PC-9 (cell line): ENCODE measurements at regions not wholly inside any gene's neighbourhood (a gene's known extent, or its start where the extent isn't known, plus 50 kb on each side); places are given as distances from the start of the nearest gene placed in this dataset.
"Not testable (repeated sequence)": the region's sequence is repeated elsewhere in the genome, so short reads cannot be mapped to it uniquely, and the experiment has no call there.

Experiments used
- BruUV-seq: library from RNA; stranded (reverse); fragments of 400-500 nt; replicated peaks from 2 replicates; lab custom pipeline; 2021; lab: Mats Ljungman, UMichigan
- CTCF ChIA-PET: fragments of 300-600 bp; sonication (Branson Sonifier 250); formaldehyde crosslinking; loops from one replicate; lab custom pipeline; 2022; ENCODE audit warnings: antibody characterized with exemption; lab: Charles Lee
- POLR2A ChIA-PET: fragments of 300-600 bp; sonication (Branson Sonifier 250); formaldehyde crosslinking; loops from one replicate; lab custom pipeline; 2022; ENCODE audit warnings: antibody characterized with exemption; ENCODE audit not compliant: unreplicated experiment; lab: Charles Lee
- DNase-seq, 2 experiments: peaks; one replicate each; pipeline versions ENCODE4 v3.0.0 to v3.0.0-alpha.2; 2015 to 2022; ENCODE audit warnings: mixed read lengths in 1 of 2
- H2AFZ ChIP-seq: fragments of 200-600 bp; sonication (generic); 2 replicates; pipeline ENCODE4 v1.8.1; 2017; ENCODE audit warnings: antibody characterized with exemption
- H3F3A ChIP-seq: fragments of 200-600 bp; sonication (generic); 2 replicates; pipeline ENCODE4 v1.8.1; 2017; ENCODE audit warnings: antibody characterized with exemption, mild to moderate bottlenecking, low read depth; ENCODE audit not compliant: insufficient read depth
- H3K27ac ChIP-seq: fragments of 200-600 bp; sonication (generic); 2 replicates; pipeline ENCODE4 v1.6.1; 2016; ENCODE audit warnings: mixed run types
- H3K27me3 ChIP-seq: fragments of 200-600 bp; sonication (generic); 2 replicates; pipeline ENCODE4 v1.6.1; 2016; ENCODE audit warnings: low read depth, mixed run types; ENCODE audit not compliant: insufficient read depth
- H3K36me3 ChIP-seq: fragments of 200-600 bp; sonication (generic); 2 replicates; pipeline ENCODE4 v1.6.1; 2016; ENCODE audit warnings: low read depth, mixed run types
- H3K4me1 ChIP-seq: fragments of 200-600 bp; sonication (generic); replicated peaks from 2 replicates; pipeline ENCODE4 v1.6.1; 2016; ENCODE audit warnings: mixed run types; ENCODE audit not compliant: insufficient read depth
- H3K4me2 ChIP-seq: fragments of 200-600 bp; sonication (generic); 2 replicates; pipeline ENCODE4 v1.6.1; 2017; ENCODE audit warnings: mixed run types
- H3K4me3 ChIP-seq: fragments of 200-600 bp; sonication (generic); 2 replicates; pipeline ENCODE4 v1.6.1; 2016; ENCODE audit warnings: mixed run types
- H3K79me2 ChIP-seq: fragments of 200-600 bp; sonication (generic); 2 replicates; pipeline ENCODE4 v1.6.1; 2017; ENCODE audit warnings: low read depth, mixed run types
- H3K9me2 ChIP-seq: fragments of 200-600 bp; sonication (generic); 2 replicates; pipeline ENCODE4 v1.8.1; 2017; ENCODE audit warnings: mild to moderate bottlenecking; ENCODE audit not compliant: insufficient read depth
- H3K9me3 ChIP-seq: fragments of 200-600 bp; sonication (generic); 2 replicates; pipeline ENCODE4 v1.8.1; 2016; ENCODE audit warnings: low read depth; ENCODE audit not compliant: insufficient read depth
- H4K20me1 ChIP-seq: fragments of 200-600 bp; sonication (generic); 2 replicates; pipeline ENCODE4 v1.8.1; 2017; ENCODE audit not compliant: insufficient read depth
- CTCF ChIP-seq: fragments of 200-600 bp; sonication (generic); conservative IDR thresholded peaks from 2 replicates; pipeline ENCODE4 v1.6.1; 2017; ENCODE audit warnings: mixed run types, antibody characterized with exemption, mild to moderate bottlenecking, moderate library complexity
- EZH2 ChIP-seq: fragments of 200-600 bp; sonication (generic); IDR thresholded peaks from 2 replicates; pipeline ENCODE4 v1.8.0; 2017; ENCODE audit warnings: antibody characterized with exemption, low read depth
- intact Hi-C: fragments of 100-400 bp; cut with micrococcal nuclease; formaldehyde crosslinking; loops from one replicate; pipeline ENCODE4 v1.10.0; 2022; ENCODE audit not compliant: unreplicated experiment

- TF ChIP-seq EZH2 (no peak), CTCF (no peak)
- H4K20me1 ChIP-seq: no peaks in the 10 kb centered on the region
- CTCF ChIA-PET: no interaction called here
Observed at GRCh38 chr6:5828296-5828695, 178.4 kb downstream of the NRN1 start.

GRCh38 chr6:5827056-5827904 is 179.4 kb downstream of the NRN1 start:
- Histone ChIP-seq H3K9me3 (no peaks in the 10 kb centered on the region), H3K27me3 (peaks cover 13% of the 10 kb centered on the region; the same call in 1 of the 2 replicates), H3K4me2 (no peak overlapping the region), H3F3A (no peaks in the 10 kb centered on the region), H3K27ac (no peak overlapping the region), H3K4me3 (no peak overlapping the region), H4K20me1 (no peaks in the 10 kb centered on the region), H2AFZ (no peak overlapping the region), H3K79me2 (no peaks in the 10 kb centered on the region), H3K4me1 (no peaks in the 10 kb centered on the region), H3K9me2 (no peaks in the 10 kb centered on the region), H3K36me3 (no peaks in the 10 kb centered on the region)
- ChIA-PET CTCF (no interaction called here), POLR2A (no interaction called here)
- intact Hi-C loops: no loop called here
- no peak for DNase-seq
- no TSS peak for BruUV-seq
- TF ChIP-seq CTCF: no peak
- TF ChIP-seq EZH2: no peak

More at GRCh38 chr6:5828296-5828695, 178.4 kb downstream of the NRN1 start:
- no peaks in the 10 kb centered on the region for H3K9me3 ChIP-seq
- peaks cover 12% of the 10 kb centered on the region; the same call in 1 of the 2 replicates for H3K27me3 ChIP-seq
- no peaks in the 10 kb centered on the region for H3K36me3 ChIP-seq
- no peak for DNase-seq
- POLR2A ChIA-PET: interaction anchor here (0.5 kb wide), 1 partner anchor 176 kb away, joined by 4 read pairs; no protein-coding TSS in a partner anchor
- BruUV-seq: no TSS peak
- intact Hi-C loops: no loop called here
- H3K27ac ChIP-seq: no peak overlapping the region
- H3K4me3 ChIP-seq: no peak overlapping the region
- H2AFZ ChIP-seq: no peak overlapping the region
- no peak overlapping the region for H3K4me2 ChIP-seq
- no peaks in the 10 kb centered on the region for H3K79me2 ChIP-seq
- no peaks in the 10 kb centered on the region for H3K4me1 ChIP-seq
- H3F3A ChIP-seq: no peaks in the 10 kb centered on the region
- no peaks in the 10 kb centered on the region for H3K9me2 ChIP-seq

DNA sequence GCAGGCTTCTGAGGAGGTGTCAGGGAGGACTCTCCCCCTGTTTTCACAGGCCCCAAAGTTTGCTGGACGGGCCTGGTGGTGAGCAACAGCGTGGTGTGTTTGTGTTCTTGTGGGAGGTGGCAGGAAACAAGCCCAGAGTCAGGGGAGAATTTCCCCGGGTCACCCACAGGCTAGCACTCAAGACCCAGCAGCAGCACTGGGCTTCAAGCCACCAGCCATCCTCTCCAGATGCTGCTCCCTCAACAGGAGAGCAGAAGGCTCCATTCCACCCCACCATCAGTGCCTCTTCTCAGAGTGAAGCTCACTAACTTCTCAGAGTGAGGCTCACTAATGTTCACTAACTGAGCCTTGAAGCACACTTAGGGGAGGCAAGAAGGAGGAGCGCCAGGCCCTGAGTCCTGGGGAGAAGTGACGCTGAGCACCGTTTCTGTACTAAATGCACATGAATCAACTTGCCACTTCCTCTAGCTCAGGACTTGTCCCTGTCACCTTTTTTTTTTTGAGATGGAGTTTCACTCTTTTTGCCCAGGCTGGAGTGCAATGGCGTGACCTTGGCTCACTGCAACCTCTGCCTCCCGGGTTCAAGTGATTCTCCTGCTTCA is 182.2 kb downstream of the NRN1 start:
- H3K4me1 ChIP-seq, H3K79me2 ChIP-seq, H3K4me2 ChIP-seq, intact Hi-C loops, H3K27ac ChIP-seq, H2AFZ ChIP-seq, H3K9me3 ChIP-seq, H4K20me1 ChIP-seq, H3K36me3 ChIP-seq, CTCF ChIA-PET, POLR2A ChIA-PET, H3F3A ChIP-seq, H3K9me2 ChIP-seq, H3K4me3 ChIP-seq, DNase-seq, H3K27me3 ChIP-seq, BruUV-seq: not testable (repeated sequence)
